GM08714 (cell line): ENCODE measurements at regions not wholly inside any gene's neighbourhood (a gene's known extent, or its start where the extent isn't known, plus 50 kb on each side); places are given as distances from the start of the nearest gene placed in this dataset.
A peak's percentile ranks its signal among the peaks of the same experiment; 100 is the strongest.
"Not testable (repeated sequence)": the region's sequence is repeated elsewhere in the genome, so short reads cannot be mapped to it uniquely, and the experiment has no call there.

Experiments used
- H3K4me3 ChIP-seq: fragments of 200-500 bp; sonication (Bioruptor generic); 2 replicates; pipeline ENCODE4 v1.5.1; 2014; ENCODE audit warnings: mild to moderate bottlenecking, low read length, inconsistent platforms
- ZNF274 ChIP-seq: IDR thresholded peaks from 2 replicates; pipeline ENCODE4 v1.6.1; 2012; ENCODE audit warnings: mild to moderate bottlenecking, low read depth, low read length

DNA sequence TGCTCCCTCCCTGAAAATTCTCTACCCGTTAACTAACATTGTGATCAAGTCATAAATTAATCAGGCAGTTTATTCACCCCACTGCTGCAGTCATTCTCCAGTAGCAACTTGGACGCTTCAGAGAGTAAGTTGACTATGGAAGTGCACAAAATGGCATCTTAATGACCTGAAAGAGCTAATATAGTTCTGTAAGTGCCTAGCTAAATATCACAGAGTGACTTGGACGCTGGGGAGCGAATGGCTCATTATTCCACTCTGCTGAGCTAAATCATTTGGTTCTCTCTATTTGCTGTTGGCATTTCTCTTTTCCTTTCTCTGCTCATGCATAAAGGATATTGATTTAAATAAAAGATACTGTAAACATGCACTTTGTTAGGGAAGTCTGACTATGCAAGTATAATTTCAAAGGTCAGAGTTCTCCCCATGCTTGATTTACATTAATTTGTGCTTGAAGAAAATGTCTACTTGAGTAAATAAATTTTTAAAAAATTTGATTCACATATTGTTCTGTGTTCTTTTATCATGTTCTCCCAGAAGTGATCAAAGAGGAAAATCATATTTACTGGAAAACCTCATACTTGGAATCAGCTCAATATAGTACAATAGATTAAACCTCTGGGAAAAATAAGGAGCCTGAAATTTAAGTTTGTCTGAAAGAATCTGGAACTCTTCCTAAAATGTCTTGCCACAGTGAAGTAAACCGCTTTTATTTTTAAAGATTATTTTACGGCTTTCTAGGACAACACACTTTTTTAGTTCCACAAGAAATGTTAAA lies 169.5 kb upstream of the HAPLN1 start:
- TF ChIP-seq ZNF274, result no peak
- H3K4me3 ChIP-seq, result no peak overlapping the region

GRCh38 chr5:83877911-83878706 lies 157.5 kb upstream of the HAPLN1 start:
- H3K4me3 ChIP-seq, result no peak overlapping the region
- no peak for TF ChIP-seq ZNF274

DNA sequence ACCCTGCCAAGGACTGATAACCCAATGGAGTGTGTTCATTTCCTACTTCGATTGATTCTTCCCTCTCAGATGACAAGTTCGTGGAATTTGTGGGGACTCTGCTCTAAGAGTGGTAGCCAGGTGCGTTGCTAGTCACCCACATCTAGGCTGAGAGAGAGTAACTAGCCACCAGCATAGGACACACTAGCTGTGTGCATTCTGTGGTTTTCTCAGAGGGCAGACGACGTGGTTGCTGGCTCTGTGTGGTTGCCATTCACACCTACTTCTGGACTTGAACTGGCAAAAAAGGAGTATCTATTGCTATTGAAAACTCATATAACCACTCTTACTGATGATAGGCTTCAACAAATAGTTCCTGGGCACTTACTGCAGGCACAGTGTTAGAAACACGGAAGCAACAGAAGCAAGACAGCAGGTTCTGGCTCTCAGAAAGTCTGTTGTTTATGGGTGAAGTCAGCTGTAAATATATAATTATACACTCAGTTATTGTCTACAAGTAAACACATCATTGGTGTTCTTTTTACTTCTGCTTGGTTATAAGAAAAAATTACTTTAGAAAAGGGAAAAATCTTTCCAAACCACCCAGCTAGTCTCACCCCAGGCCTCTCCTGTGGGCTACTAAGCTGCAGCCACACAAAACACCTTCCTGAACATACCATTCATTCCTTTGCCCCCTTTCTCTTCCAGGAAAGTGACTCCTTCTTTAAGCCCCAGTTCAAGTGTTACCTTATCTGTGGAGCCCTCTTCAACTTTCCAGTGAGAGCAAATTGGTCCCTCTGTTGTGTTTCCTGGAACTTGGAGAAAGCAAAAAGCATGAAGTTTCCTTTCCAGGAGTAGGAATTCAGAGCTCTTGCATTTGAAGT lies 151.1 kb upstream of the HAPLN1 start:
- H3K4me3 ChIP-seq, result no peak overlapping the region
- TF ChIP-seq ZNF274, result no peak

- TF ChIP-seq ZNF274, result no peak
- H3K4me3 ChIP-seq, result no peak overlapping the region
These were observed 145.5 kb upstream of the HAPLN1 start for GRCh38 chr5:83866181-83866580.

- H3K4me3 ChIP-seq, result no peak overlapping the region
- no peak for TF ChIP-seq ZNF274
These were observed 144.9 kb upstream of the HAPLN1 start for GRCh38 chr5:83865579-83865978.

- no peak overlapping the region for H3K4me3 ChIP-seq
- TF ChIP-seq ZNF274, result no peak
These were observed 144.0 kb upstream of the HAPLN1 start for GRCh38 chr5:83864652-83865051.

DNA sequence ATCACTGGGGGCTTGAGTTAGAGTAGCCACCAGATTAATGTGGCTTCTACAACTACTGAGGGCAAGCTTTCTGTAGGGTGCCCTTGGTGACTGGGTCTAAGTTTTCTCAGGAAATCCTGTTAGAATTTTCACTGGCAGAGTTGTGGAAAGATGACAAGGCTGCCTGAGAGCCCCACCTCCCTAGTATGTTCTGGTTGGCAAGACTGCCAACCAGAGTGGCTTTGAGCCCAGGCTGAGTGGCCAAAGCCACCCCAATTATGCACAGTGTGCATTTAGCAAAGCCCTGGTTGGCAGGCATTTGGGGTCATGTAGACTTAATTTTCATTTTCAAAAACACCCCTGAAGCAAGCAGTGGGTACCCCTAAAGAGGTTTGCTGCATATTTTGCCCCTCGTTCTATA lies 136.7 kb upstream of the HAPLN1 start:
- TF ChIP-seq ZNF274, result no peak
- H3K4me3 ChIP-seq, result no peak overlapping the region

DNA sequence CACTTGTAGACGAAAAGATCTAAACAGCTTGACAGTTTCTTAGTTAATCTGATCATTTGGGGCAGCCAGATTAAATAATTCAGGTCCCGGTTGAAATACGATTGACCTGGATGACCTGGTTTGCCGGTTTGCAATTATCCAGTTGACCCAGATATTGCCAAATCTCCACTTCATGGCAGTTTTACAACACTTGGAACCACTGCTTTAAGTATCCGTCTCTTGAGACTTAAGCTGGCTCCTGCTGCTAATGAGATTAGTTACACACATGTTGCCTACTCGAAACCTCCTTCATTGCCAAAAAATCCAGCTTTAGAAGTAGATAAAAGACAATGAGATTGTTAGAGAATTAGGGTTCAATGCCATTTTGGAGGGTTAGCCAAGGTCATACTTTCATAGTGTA lies 136.2 kb upstream of the HAPLN1 start:
- H3K4me3 ChIP-seq, result no peak overlapping the region
- TF ChIP-seq ZNF274, result no peak

DNA sequence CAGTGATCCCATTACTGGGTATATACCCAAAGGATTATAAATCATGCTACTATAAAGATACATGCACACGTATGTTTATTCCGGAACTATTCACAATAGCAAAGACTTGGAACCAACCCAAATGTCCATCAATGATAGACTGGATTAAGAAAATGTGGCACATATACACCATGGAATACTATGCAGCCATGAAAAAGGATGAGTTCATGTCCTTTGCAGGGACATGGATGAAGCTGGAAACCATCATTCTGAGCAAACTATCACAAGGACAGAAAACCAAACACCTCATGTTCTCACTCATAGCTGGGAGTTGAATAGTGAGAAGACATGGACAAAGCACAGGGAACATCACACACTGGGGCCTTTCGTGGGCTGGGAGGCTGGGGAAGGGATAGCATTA lies 129.8 kb upstream of the HAPLN1 start:
- H3K4me3 ChIP-seq, result not testable (repeated sequence)

GRCh38 chr5:83848941-83849340 lies 128.3 kb upstream of the HAPLN1 start:
- TF ChIP-seq ZNF274, result no peak
- H3K4me3 ChIP-seq, result no peak overlapping the region

- no peak overlapping the region for H3K4me3 ChIP-seq
- TF ChIP-seq ZNF274, result no peak
These were observed 126.1 kb upstream of the HAPLN1 start for GRCh38 chr5:83846624-83847350.

DNA sequence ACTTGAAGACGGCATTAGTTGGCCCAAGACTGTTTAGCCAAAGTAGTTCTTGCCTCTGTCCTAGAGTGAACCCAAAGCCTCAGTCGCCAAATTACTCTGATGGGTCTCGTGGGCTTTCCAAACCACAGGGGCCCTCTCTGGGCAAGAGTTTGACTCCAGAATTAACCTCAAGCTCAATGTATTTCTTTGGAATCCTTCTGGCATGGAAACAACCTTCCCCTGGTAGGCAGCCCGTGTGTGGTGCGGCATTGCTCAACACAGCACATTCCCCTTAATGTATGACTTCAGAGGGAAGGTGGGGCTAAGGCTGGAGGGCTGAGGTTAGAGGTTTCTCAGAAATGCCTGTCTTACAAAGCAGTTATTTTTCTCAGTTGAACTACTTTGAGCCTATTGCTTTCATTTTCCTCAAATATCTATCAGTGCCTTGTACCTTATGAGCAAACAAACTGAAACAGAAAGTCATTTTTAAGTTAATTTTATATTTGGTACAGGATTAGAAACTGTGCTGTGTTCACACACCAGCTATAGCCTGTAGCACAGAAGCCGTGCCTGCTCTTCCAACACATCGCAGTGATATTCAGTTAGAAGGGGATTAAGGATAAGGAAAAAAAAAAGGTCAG lies 123.9 kb upstream of the HAPLN1 start:
- peak overlapping the region; percentile 47; the same call in 1 of the 2 replicates for H3K4me3 ChIP-seq
- TF ChIP-seq ZNF274, result no peak

GRCh38 chr5:83839788-83840187 lies 119.1 kb upstream of the HAPLN1 start:
- TF ChIP-seq ZNF274, result no peak

DNA sequence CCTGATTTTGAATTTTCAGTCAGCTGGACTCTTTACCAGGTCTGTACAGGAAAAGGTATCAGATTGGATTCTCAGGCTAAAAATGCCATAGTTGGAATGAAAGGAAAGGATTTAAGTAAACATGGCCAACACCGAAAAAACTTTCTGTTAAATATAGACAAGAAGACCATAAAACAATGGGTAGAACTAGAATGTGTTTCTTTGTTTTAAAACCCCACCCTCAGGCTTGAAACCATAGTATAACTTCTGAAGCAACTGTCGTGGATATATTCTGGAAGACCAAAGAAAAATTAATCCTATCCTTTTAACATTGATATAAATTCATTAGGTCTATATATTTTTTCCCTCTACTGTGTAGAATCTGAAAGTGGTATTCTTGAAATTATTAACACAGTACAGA lies 118.6 kb upstream of the HAPLN1 start:
- no peak overlapping the region for H3K4me3 ChIP-seq
- TF ChIP-seq ZNF274, result no peak

More at GRCh38 chr5:83839788-83840187, 119.1 kb upstream of the HAPLN1 start:
- H3K4me3 ChIP-seq, result no peak overlapping the region
